Activated CD4-positive, alpha-beta memory T cell treated with anti-CD3 and anti-CD28 coated beads for 36 hours (primary cell): ENCODE measurements at regions not wholly inside any gene's neighbourhood (a gene's known extent, or its start where the extent isn't known, plus 50 kb on each side); places are given as distances from the start of the nearest gene placed in this dataset.

ENCODE experiments used
- CTCF ChIA-PET: fragments of 350-600 bp; sonication (Branson Sonifier 250); formaldehyde crosslinking; loops from one replicate; lab custom pipeline; 2021; ENCODE audit warnings: antibody characterized with exemption, inconsistent platforms; lab: Charles Lee
- POLR2A ChIA-PET: fragments of 350-600 bp; sonication (Branson Sonifier 250); formaldehyde crosslinking; loops from one replicate; lab custom pipeline; 2021; ENCODE audit warnings: antibody characterized with exemption; lab: Charles Lee
- DNase-seq: peaks from one replicate; pipeline ENCODE4 v3.0.0-alpha.2; 2020
- H3K27ac Mint-ChIP-seq: one replicate; pipeline ENCODE4 v1.8.0; 2021; ENCODE audit warnings: mixed read lengths
- H3K27me3 Mint-ChIP-seq: one replicate; pipeline ENCODE4 v1.8.0; 2021; ENCODE audit warnings: mixed read lengths
- H3K36me3 Mint-ChIP-seq: one replicate; pipeline ENCODE4 v1.8.0; 2021; ENCODE audit warnings: mixed read lengths
- H3K4me1 Mint-ChIP-seq: one replicate; pipeline ENCODE4 v1.8.0; 2021; ENCODE audit warnings: low read depth, mixed read lengths
- H3K4me3 Mint-ChIP-seq: one replicate; pipeline ENCODE4 v1.8.0; 2021; ENCODE audit warnings: mild to moderate bottlenecking, mixed read lengths
- H3K9me3 Mint-ChIP-seq: one replicate; pipeline ENCODE4 v1.8.0; 2021; ENCODE audit warnings: mixed read lengths
- intact Hi-C: fragments of 100-400 bp; cut with micrococcal nuclease; formaldehyde crosslinking; loops from one replicate; pipeline ENCODE4 v1.15.1; 2023

GRCh38 chr2:16281451-16282335 is 341.3 kb downstream of the MYCN start:
- Mint-ChIP-seq H3K27ac (no peak overlapping the region), H3K9me3 (no peaks in the 10 kb centered on the region), H3K4me1 (no peaks in the 10 kb centered on the region), H3K4me3 (no peak overlapping the region), H3K36me3 (no peaks in the 10 kb centered on the region), H3K27me3 (peaks cover 3% of the 10 kb centered on the region)
- no peak for DNase-seq
- intact Hi-C loops, result loop anchor here (5.0 kb wide), 1 partner anchor 344 kb away; no protein-coding TSS in a partner anchor
- ChIA-PET POLR2A (no interaction called here), CTCF (interaction anchor here (0.7 to 1.6 kb wide), 3 partner anchors 188 to 342 kb away, joined by 3 to 9 read pairs (median 7); partner anchors contain the start of gene MYCN)

GRCh38 chr2:16280081-16280480 is 339.7 kb downstream of the MYCN start:
- CTCF ChIA-PET, result no interaction called here
- Mint-ChIP-seq H3K27me3 (peaks cover 3% of the 10 kb centered on the region), H3K27ac (no peak overlapping the region), H3K9me3 (no peaks in the 10 kb centered on the region), H3K4me3 (no peak overlapping the region), H3K36me3 (no peaks in the 10 kb centered on the region), H3K4me1 (no peaks in the 10 kb centered on the region)
- intact Hi-C loops, result loop anchor here (5.0 kb wide), 1 partner anchor 343 kb away; no protein-coding TSS in a partner anchor
- POLR2A ChIA-PET, result no interaction called here
- DNase-seq, result no peak

GRCh38 chr2:16279641-16280040 is 339.3 kb downstream of the MYCN start:
- Mint-ChIP-seq H3K9me3 (no peaks in the 10 kb centered on the region), H3K4me3 (no peak overlapping the region), H3K36me3 (no peaks in the 10 kb centered on the region), H3K27ac (no peak overlapping the region), H3K4me1 (no peaks in the 10 kb centered on the region), H3K27me3 (peaks cover 3% of the 10 kb centered on the region)
- ChIA-PET POLR2A (no interaction called here), CTCF (no interaction called here)
- no peak for DNase-seq
- intact Hi-C loops, result loop anchor here (5.0 kb wide), 1 partner anchor 342 kb away; no protein-coding TSS in a partner anchor

- DNase-seq, result no peak
- no peaks in the 10 kb centered on the region for H3K27me3 Mint-ChIP-seq
- CTCF ChIA-PET, result no interaction called here
- no peaks in the 10 kb centered on the region for H3K9me3 Mint-ChIP-seq
- POLR2A ChIA-PET, result no interaction called here
- intact Hi-C loops, result no loop called here
- H3K36me3 Mint-ChIP-seq, result no peaks in the 10 kb centered on the region
- no peaks in the 10 kb centered on the region for H3K4me1 Mint-ChIP-seq
- H3K27ac Mint-ChIP-seq, result no peak overlapping the region
- H3K4me3 Mint-ChIP-seq, result no peak overlapping the region
Observed at GRCh38 chr2:16279201-16279570, 338.8 kb downstream of the MYCN start.

GRCh38 chr2:16278421-16279200 is 338.3 kb downstream of the MYCN start:
- intact Hi-C loops, result no loop called here
- POLR2A ChIA-PET, result no interaction called here
- Mint-ChIP-seq H3K27ac (no peak overlapping the region), H3K9me3 (no peaks in the 10 kb centered on the region), H3K27me3 (no peaks in the 10 kb centered on the region), H3K4me3 (no peak overlapping the region), H3K4me1 (no peaks in the 10 kb centered on the region), H3K36me3 (no peaks in the 10 kb centered on the region)
- DNase-seq, result no peak
- CTCF ChIA-PET, result no interaction called here

GRCh38 chr2:16277117-16277516 is 336.8 kb downstream of the MYCN start:
- no peak for DNase-seq
- ChIA-PET CTCF (interaction anchor here (0.7 kb wide), 1 partner anchor 65 kb away, joined by 3 read pairs; no protein-coding TSS in a partner anchor), POLR2A (no interaction called here)
- Mint-ChIP-seq H3K4me3 (no peak overlapping the region), H3K27me3 (peaks cover 2% of the 10 kb centered on the region), H3K36me3 (no peaks in the 10 kb centered on the region), H3K27ac (no peak overlapping the region), H3K9me3 (no peaks in the 10 kb centered on the region), H3K4me1 (no peaks in the 10 kb centered on the region)
- intact Hi-C loops, result no loop called here

GRCh38 chr2:16275661-16276060 is 335.3 kb downstream of the MYCN start:
- no peaks in the 10 kb centered on the region for H3K4me1 Mint-ChIP-seq
- CTCF ChIA-PET, result no interaction called here
- no peaks in the 10 kb centered on the region for H3K36me3 Mint-ChIP-seq
- peaks cover 2% of the 10 kb centered on the region for H3K27me3 Mint-ChIP-seq
- H3K4me3 Mint-ChIP-seq, result no peak overlapping the region
- H3K9me3 Mint-ChIP-seq, result no peaks in the 10 kb centered on the region
- H3K27ac Mint-ChIP-seq, result no peak overlapping the region
- POLR2A ChIA-PET, result no interaction called here
- intact Hi-C loops, result no loop called here
- no peak for DNase-seq

GRCh38 chr2:16275131-16275530 is 334.8 kb downstream of the MYCN start:
- CTCF ChIA-PET, result interaction anchor here (1.3 kb wide), 1 partner anchor 8 kb away, joined by 4 read pairs; no protein-coding TSS in a partner anchor
- H3K27me3 Mint-ChIP-seq, result peaks cover 2% of the 10 kb centered on the region
- no peak for DNase-seq
- H3K27ac Mint-ChIP-seq, result no peak overlapping the region
- H3K4me3 Mint-ChIP-seq, result no peak overlapping the region
- H3K4me1 Mint-ChIP-seq, result no peaks in the 10 kb centered on the region
- intact Hi-C loops, result no loop called here
- H3K9me3 Mint-ChIP-seq, result no peaks in the 10 kb centered on the region
- POLR2A ChIA-PET, result no interaction called here
- H3K36me3 Mint-ChIP-seq, result no peaks in the 10 kb centered on the region

- Mint-ChIP-seq H3K27me3 (peaks cover 2% of the 10 kb centered on the region), H3K36me3 (no peaks in the 10 kb centered on the region), H3K27ac (no peak overlapping the region), H3K4me1 (no peaks in the 10 kb centered on the region), H3K9me3 (no peaks in the 10 kb centered on the region), H3K4me3 (no peak overlapping the region)
- POLR2A ChIA-PET, result no interaction called here
- no peak for DNase-seq
- intact Hi-C loops, result no loop called here
- CTCF ChIA-PET, result no interaction called here
Observed at GRCh38 chr2:16273111-16273510, 332.8 kb downstream of the MYCN start.

- Mint-ChIP-seq H3K27me3 (peaks cover 2% of the 10 kb centered on the region), H3K36me3 (no peaks in the 10 kb centered on the region), H3K9me3 (no peaks in the 10 kb centered on the region), H3K4me1 (no peaks in the 10 kb centered on the region), H3K27ac (no peak overlapping the region), H3K4me3 (no peak overlapping the region)
- intact Hi-C loops, result no loop called here
- ChIA-PET POLR2A (no interaction called here), CTCF (no interaction called here)
- DNase-seq, result no peak
Observed at GRCh38 chr2:16272038-16272788, 331.9 kb downstream of the MYCN start.

GRCh38 chr2:16271231-16271896 is 331.0 kb downstream of the MYCN start:
- POLR2A ChIA-PET, result no interaction called here
- Mint-ChIP-seq H3K27me3 (peaks cover 2% of the 10 kb centered on the region), H3K27ac (no peak overlapping the region), H3K4me3 (no peak overlapping the region), H3K9me3 (no peaks in the 10 kb centered on the region), H3K36me3 (no peaks in the 10 kb centered on the region), H3K4me1 (no peaks in the 10 kb centered on the region)
- CTCF ChIA-PET, result no interaction called here
- intact Hi-C loops, result no loop called here
- DNase-seq, result no peak
